SH-SY5Y (cell line): ENCODE measurements at regions not wholly inside any gene's neighbourhood (a gene's known extent, or its start where the extent isn't known, plus 50 kb on each side); places are given as distances from the start of the nearest gene placed in this dataset.

Source experiments
- GATA2 ChIP-seq: IDR thresholded peaks from 2 replicates; pipeline ENCODE4 v1.6.1; 2011; ENCODE audit warnings: mild to moderate bottlenecking, low read depth, low read length
- GATA3 ChIP-seq: IDR thresholded peaks from 2 replicates; pipeline ENCODE4 v1.6.1; 2011; ENCODE audit warnings: low read depth, mild to moderate bottlenecking, low read length, moderate library complexity

GRCh38 chr16:52781005-52781630, 234.2 kb upstream of the TOX3 start:
- TF ChIP-seq GATA3 (no peak), GATA2 (no peak)

GRCh38 chr16:52773026-52773425, 226.1 kb upstream of the TOX3 start:
- TF ChIP-seq GATA3: no peak
- TF ChIP-seq GATA2: no peak

- TF ChIP-seq GATA3 (no peak), GATA2 (no peak)
These were observed 223.9 kb upstream of the TOX3 start for GRCh38 chr16:52770828-52771227.

- no peak for TF ChIP-seq GATA2
- no peak for TF ChIP-seq GATA3
These were observed 211.5 kb upstream of the TOX3 start for GRCh38 chr16:52758473-52758855.

GRCh38 chr16:52757746-52758472, 211.0 kb upstream of the TOX3 start:
- no peak for TF ChIP-seq GATA3
- TF ChIP-seq GATA2: no peak

GRCh38 chr16:52756812-52757517, 210.0 kb upstream of the TOX3 start:
- no peak for TF ChIP-seq GATA2
- no peak for TF ChIP-seq GATA3

GRCh38 chr16:52755396-52755795, 208.5 kb upstream of the TOX3 start:
- no peak for TF ChIP-seq GATA2
- TF ChIP-seq GATA3: no peak

- no peak for TF ChIP-seq GATA2
These were observed 204.1 kb upstream of the TOX3 start for GRCh38 chr16:52751035-52751434.

GRCh38 chr16:52748741-52749140, 201.8 kb upstream of the TOX3 start:
- TF ChIP-seq GATA2: no peak
- TF ChIP-seq GATA3: no peak

GRCh38 chr16:52747088-52747595, 200.2 kb upstream of the TOX3 start:
- TF ChIP-seq GATA3 (no peak), GATA2 (no peak)

GRCh38 chr16:52743707-52744106, 196.8 kb upstream of the TOX3 start:
- no peak for TF ChIP-seq GATA2
- TF ChIP-seq GATA3: no peak

GRCh38 chr16:52742608-52743170, 195.7 kb upstream of the TOX3 start:
- no peak for TF ChIP-seq GATA3

- no peak for TF ChIP-seq GATA3
- no peak for TF ChIP-seq GATA2
These were observed 195.1 kb upstream of the TOX3 start for GRCh38 chr16:52742052-52742451.

GRCh38 chr16:52741351-52741750, 194.4 kb upstream of the TOX3 start:
- TF ChIP-seq GATA2: no peak
- no peak for TF ChIP-seq GATA3
